HCT116 (cell line): ENCODE measurements at regions not wholly inside any gene's neighbourhood (a gene's known extent, or its start where the extent isn't known, plus 50 kb on each side); places are given as distances from the start of the nearest gene placed in this dataset.

Experiments
- EZH2 ChIP-seq: fragments of 200-600 bp; sonication (generic); IDR thresholded peaks from 2 replicates; pipeline ENCODE4 v1.6.1; 2017; ENCODE audit warnings: antibody characterized with exemption, mixed run types
- EZH2phosphoT487 ChIP-seq: fragments of 200-600 bp; IDR thresholded peaks from 2 replicates; pipeline ENCODE4 v1.6.1; 2018; ENCODE audit warnings: antibody characterized with exemption, borderline replicate concordance
- JUND ChIP-seq: IDR thresholded peaks from 2 replicates; pipeline ENCODE4 v1.6.1; 2012
- POLR2A ChIP-seq: IDR thresholded peaks from 2 replicates; pipeline ENCODE4 v1.7.0; 2011; ENCODE audit warnings: borderline replicate concordance; ENCODE audit not compliant: insufficient read depth, insufficient read length; ENCODE audit errors: extremely low read depth
- POLR2AphosphoS5 ChIP-seq: IDR thresholded peaks from 2 replicates; pipeline ENCODE4 v1.6.1; 2011; ENCODE audit warnings: mild to moderate bottlenecking, low read depth, low read length, moderate library complexity
- SIN3A ChIP-seq: IDR thresholded peaks from 2 replicates; pipeline ENCODE4 v1.6.1; 2012; ENCODE audit warnings: low read depth
- YY1 ChIP-seq: IDR thresholded peaks from 2 replicates; pipeline ENCODE4 v1.6.1; 2011; ENCODE audit warnings: low read length, low read depth, moderate library complexity, mild to moderate bottlenecking; ENCODE audit not compliant: insufficient replicate concordance; ENCODE audit errors: extremely low read depth
- ZFX ChIP-seq: fragments of 450-650 bp; IDR thresholded peaks from 2 replicates; pipeline ENCODE4 v1.6.1; 2017
- TF ChIP-seq, protein P1 (sequence below), 3 experiments: fragments of 200-600 bp in 1 of 3; sonication (generic) in 1 of 3; IDR thresholded peaks in 2 of 3; conservative IDR thresholded peaks in 1 of 3; 2 replicates each; pipeline ENCODE4 v1.5.1; 2012 to 2017; ENCODE audit warnings: low read depth in 2 of 3, low read length in 2 of 3, antibody characterized with exemption in 1 of 3, borderline replicate concordance in 1 of 3, control low read depth in 1 of 3, mild to moderate bottlenecking in 1 of 3, mixed read lengths in 1 of 3, mixed run types in 1 of 3, moderate library complexity in 1 of 3; ENCODE audit not compliant: insufficient read depth in 1 of 3
- TF ChIP-seq, protein P2 (sequence below): IDR thresholded peaks from 2 replicates; pipeline ENCODE4 v1.6.1; 2012
- TF ChIP-seq, protein P3 (sequence below): IDR thresholded peaks from 2 replicates; pipeline ENCODE4 v1.6.1; 2011; ENCODE audit warnings: mild to moderate bottlenecking, low read length, moderate library complexity; ENCODE audit not compliant: insufficient replicate concordance; ENCODE audit errors: extremely low read depth
- TF ChIP-seq, protein P4 (sequence below): IDR thresholded peaks from 2 replicates; pipeline ENCODE4 v1.6.1; 2012; ENCODE audit warnings: low read depth

DNA sequence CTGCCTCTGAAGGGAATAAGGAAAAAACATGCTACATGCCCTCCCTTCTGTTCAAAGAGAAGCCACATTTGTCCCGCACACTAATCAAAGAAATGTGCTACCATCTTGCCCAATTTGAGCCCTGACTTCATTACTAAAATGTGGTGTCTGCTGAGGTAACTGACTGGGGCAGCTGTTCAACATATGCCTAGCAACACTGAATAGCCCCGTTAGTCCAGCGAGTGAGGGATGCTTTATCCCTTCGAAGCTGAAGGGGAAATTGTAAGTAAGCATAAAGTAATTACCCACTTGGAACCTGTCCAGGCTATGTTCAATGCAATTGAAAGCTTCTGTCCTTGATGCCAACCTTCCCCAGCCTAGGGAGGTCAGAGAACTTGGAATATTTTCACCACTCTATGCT, 310.6 kb downstream of the SEC16B start:
- TF ChIP-seq EZH2 (no peak), YY1 (no peak), POLR2A (no peak), POLR2AphosphoS5 (no peak), JUND (no peak), SIN3A (no peak), ZFX (no peak), EZH2phosphoT487 (no peak)
- TF ChIP-seq, protein P1, sequence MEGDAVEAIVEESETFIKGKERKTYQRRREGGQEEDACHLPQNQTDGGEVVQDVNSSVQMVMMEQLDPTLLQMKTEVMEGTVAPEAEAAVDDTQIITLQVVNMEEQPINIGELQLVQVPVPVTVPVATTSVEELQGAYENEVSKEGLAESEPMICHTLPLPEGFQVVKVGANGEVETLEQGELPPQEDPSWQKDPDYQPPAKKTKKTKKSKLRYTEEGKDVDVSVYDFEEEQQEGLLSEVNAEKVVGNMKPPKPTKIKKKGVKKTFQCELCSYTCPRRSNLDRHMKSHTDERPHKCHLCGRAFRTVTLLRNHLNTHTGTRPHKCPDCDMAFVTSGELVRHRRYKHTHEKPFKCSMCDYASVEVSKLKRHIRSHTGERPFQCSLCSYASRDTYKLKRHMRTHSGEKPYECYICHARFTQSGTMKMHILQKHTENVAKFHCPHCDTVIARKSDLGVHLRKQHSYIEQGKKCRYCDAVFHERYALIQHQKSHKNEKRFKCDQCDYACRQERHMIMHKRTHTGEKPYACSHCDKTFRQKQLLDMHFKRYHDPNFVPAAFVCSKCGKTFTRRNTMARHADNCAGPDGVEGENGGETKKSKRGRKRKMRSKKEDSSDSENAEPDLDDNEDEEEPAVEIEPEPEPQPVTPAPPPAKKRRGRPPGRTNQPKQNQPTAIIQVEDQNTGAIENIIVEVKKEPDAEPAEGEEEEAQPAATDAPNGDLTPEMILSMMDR (IDR thresholded peaks at IDR 0.05 in 2 of 3, conservative IDR thresholded peaks at IDR 0.05 in 1 of 3; ENCODE audit: borderline replicate concordance in 1 of 3, insufficient read depth in 1 of 3, low read depth in 2 of 3, low read length in 2 of 3), result no peak
- TF ChIP-seq, protein P2, sequence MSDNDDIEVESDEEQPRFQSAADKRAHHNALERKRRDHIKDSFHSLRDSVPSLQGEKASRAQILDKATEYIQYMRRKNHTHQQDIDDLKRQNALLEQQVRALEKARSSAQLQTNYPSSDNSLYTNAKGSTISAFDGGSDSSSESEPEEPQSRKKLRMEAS, result no peak
- TF ChIP-seq, protein P3, sequence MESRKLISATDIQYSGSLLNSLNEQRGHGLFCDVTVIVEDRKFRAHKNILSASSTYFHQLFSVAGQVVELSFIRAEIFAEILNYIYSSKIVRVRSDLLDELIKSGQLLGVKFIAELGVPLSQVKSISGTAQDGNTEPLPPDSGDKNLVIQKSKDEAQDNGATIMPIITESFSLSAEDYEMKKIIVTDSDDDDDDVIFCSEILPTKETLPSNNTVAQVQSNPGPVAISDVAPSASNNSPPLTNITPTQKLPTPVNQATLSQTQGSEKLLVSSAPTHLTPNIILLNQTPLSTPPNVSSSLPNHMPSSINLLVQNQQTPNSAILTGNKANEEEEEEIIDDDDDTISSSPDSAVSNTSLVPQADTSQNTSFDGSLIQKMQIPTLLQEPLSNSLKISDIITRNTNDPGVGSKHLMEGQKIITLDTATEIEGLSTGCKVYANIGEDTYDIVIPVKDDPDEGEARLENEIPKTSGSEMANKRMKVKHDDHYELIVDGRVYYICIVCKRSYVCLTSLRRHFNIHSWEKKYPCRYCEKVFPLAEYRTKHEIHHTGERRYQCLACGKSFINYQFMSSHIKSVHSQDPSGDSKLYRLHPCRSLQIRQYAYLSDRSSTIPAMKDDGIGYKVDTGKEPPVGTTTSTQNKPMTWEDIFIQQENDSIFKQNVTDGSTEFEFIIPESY, result no peak
- TF ChIP-seq, protein P4, sequence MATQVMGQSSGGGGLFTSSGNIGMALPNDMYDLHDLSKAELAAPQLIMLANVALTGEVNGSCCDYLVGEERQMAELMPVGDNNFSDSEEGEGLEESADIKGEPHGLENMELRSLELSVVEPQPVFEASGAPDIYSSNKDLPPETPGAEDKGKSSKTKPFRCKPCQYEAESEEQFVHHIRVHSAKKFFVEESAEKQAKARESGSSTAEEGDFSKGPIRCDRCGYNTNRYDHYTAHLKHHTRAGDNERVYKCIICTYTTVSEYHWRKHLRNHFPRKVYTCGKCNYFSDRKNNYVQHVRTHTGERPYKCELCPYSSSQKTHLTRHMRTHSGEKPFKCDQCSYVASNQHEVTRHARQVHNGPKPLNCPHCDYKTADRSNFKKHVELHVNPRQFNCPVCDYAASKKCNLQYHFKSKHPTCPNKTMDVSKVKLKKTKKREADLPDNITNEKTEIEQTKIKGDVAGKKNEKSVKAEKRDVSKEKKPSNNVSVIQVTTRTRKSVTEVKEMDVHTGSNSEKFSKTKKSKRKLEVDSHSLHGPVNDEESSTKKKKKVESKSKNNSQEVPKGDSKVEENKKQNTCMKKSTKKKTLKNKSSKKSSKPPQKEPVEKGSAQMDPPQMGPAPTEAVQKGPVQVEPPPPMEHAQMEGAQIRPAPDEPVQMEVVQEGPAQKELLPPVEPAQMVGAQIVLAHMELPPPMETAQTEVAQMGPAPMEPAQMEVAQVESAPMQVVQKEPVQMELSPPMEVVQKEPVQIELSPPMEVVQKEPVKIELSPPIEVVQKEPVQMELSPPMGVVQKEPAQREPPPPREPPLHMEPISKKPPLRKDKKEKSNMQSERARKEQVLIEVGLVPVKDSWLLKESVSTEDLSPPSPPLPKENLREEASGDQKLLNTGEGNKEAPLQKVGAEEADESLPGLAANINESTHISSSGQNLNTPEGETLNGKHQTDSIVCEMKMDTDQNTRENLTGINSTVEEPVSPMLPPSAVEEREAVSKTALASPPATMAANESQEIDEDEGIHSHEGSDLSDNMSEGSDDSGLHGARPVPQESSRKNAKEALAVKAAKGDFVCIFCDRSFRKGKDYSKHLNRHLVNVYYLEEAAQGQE, result no peak
